HG03066 (cell line): ENCODE measurements at regions not wholly inside any gene's neighbourhood (a gene's known extent, or its start where the extent isn't known, plus 50 kb on each side); places are given as distances from the start of the nearest gene placed in this dataset.
"Not testable (repeated sequence)": the region's sequence is repeated elsewhere in the genome, so short reads cannot be mapped to it uniquely, and the experiment has no call there.

Experiments used
- ATAC-seq: cut with Tn5 transposase; IDR thresholded peaks from one replicate; pipeline ENCODE4 v1.9.1; 2021; ENCODE audit warnings: low read depth; ENCODE audit not compliant: unreplicated experiment

DNA sequence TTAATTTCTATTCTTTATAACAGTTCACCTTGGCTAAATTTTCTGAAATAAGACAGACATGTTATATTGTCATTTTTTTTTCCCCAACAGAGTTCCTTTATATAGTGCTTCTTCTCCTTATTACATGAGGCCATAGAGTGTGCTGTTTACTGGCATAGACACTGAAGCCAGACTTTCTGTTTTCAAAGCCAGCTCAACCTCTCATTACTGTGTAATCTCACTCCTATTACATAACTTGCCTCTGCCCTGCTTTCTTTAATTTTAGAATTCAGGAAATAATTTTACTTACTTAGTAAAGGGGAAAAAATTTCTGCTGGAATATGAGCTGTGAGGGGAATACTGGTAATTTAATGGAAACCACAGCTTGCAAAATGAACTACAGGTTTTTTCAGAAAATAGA lies 1380.4 kb downstream of the SLITRK1 start:
- no peak for ATAC-seq

DNA sequence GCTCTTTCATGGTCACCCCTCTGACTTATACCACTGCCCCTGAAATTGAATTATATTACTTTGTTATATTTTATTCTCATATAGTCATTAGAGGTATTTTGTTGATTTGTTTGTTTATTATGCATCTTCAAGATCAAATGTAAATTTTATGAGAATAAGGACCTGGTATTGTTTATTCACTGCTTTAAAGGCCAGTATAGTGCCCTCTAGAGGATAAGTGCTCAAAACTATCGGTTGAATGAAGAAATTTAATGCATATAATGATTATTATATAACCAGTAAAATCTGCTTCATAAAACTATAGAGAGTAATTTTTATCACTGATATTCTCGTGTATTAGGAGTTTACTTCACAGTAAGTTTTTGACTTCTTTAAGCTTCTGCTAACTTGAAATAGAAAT lies 1401.9 kb downstream of the SLITRK1 start:
- no peak for ATAC-seq

DNA sequence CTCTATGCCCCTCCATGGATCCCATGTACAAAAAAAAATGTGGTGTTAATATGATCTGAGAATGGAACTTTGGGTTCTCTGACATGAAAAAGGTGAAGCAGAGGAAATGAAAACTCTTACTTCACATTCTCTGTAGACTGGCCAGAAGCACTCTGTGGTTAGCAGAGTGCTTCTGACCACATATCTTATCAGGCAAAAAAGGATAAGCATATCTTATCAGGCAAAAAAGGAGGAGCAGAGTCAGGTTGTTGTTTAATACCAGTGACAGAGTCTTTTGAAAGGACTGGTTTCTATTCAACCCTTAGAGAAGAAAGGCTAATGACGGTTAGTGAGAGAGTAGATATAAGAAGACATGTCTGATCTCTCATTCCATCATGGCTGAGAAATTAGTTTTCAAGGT lies 1404.8 kb downstream of the SLITRK1 start:
- no peak for ATAC-seq

GRCh38 chr13:82467626-82468025 lies 1414.6 kb downstream of the SLITRK1 start:
- ATAC-seq: no peak

DNA sequence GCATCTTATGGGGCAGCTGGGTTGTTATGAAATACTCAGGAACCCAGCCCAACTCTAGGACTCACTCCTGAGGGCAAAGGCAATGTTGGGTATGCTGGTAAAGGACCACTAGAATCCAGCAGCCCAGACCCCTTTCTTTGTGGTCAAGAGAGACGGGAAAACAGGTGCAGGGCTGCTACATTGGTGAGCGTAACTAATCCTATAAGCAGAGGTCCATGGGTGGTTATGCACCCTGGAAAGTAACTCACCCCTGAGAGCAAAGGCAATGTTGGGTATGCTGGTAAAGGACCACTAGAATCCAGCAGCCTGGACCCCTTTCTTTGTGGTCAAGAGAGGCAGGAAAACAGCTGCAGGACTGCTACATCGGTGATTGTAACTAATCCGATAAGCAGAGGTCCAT lies 1422.7 kb downstream of the SLITRK1 start:
- ATAC-seq: not testable (repeated sequence)

GRCh38 chr13:82458169-82458568 lies 1424.1 kb downstream of the SLITRK1 start:
- no peak for ATAC-seq

DNA sequence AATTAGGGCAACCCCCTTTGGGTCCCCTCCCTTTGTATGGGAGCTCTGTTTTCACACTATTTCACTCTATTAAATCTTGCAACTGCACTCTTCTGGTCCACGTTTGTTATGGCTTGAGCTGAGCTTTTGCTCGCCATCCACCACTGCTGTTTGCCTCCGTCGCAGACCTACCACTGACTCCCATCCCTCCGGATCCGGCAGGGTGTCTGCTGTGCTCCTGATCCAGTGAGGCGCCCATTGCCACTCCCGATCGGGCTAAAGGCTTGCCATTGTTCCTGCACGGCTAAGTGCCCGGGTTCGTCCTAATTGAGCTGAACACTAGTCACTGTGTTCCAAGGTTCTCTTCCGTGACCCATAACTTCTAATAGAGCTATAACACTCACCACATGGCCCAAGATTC lies 1424.7 kb downstream of the SLITRK1 start:
- not testable (repeated sequence) for ATAC-seq

- no peak for ATAC-seq
Measured at GRCh38 chr13:82447416-82448077, 1434.7 kb downstream of the SLITRK1 start.

GRCh38 chr13:82439159-82439904 lies 1442.9 kb downstream of the SLITRK1 start:
- ATAC-seq: no peak

DNA sequence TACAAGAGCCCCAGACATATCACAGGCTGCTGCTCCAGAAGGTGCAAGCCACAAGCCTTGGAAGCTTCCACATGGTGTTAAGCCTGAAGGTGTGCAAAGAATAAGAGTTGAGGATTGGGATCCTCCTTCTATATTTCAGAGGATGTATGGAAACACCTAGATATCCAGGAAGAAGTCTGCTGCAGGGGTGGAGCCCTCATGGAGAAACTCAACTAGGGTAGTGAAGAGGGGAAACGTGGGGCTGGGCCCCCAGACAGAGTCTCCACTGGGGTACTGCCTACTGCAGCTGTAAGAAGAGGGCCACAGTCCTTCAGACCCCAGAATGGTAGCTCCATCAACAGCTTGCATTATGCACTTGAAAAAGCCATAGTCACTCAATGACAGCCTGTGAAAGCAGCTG lies 1444.0 kb downstream of the SLITRK1 start:
- ATAC-seq: no peak

- ATAC-seq: no peak
Measured at GRCh38 chr13:82436099-82436585, 1446.1 kb downstream of the SLITRK1 start.

- ATAC-seq: no peak
Measured at GRCh38 chr13:82432949-82433348, 1449.3 kb downstream of the SLITRK1 start.

DNA sequence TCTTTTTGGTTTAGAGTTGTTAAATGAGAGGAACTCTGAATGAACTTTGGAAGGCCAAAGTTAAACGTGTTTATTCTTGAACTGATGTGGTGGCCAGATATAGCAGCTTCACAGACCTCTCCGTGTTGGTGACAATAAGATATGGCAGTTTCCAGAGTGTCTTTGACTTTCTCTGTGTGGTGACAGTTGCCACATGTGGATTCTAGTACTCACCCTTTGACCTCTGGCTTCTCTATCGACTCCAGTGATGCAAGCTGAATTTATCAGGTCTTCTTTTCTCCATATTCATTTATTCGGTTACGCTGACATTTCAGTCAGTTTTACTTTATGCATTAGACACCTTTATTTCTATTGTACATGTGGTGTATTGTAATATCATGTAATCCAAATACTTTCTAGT lies 1469.5 kb downstream of the SLITRK1 start:
- ATAC-seq: no peak

- no peak for ATAC-seq
Measured at GRCh38 chr13:82407321-82407720, 1475.0 kb downstream of the SLITRK1 start.

DNA sequence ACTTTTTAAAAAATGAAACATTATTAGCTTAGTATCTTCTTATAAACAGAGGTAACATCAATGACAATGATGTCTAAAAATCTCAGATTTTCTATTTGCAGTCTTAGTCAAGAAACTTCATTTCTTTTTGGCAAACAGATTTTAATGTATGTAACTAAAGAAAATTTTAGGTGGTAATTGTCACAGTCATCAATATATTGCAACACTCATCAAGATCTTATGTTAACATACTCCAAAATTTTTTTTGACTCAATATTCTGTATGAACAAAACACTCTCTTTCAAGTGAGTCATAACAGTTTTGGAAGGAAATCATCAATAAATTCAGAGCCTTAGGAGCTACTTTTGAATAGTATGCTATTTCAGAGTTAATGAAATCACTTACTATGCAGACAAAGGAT lies 1507.6 kb downstream of the SLITRK1 start:
- ATAC-seq: no peak

DNA sequence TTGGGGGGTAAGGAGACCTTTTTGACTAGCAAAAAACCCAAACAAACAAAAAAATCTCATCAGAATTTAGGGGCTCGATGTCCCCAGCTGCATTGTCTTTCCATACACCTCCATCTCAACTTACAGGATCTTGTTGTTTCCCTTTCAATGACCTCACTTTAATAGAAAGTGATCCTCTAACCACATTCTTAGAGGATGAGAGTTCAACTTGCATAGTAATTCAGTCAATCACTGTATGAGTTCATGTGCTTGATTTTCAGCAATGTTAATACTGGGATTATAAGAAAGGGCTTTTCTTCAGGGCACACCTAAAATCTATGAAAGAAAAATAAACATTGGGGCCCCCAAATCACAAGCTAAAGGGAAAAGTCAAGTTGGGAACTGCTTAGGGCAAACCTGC lies 1512.0 kb downstream of the SLITRK1 start:
- ATAC-seq: no peak

- ATAC-seq: no peak
Measured at GRCh38 chr13:82364525-82364924, 1517.7 kb downstream of the SLITRK1 start.

DNA sequence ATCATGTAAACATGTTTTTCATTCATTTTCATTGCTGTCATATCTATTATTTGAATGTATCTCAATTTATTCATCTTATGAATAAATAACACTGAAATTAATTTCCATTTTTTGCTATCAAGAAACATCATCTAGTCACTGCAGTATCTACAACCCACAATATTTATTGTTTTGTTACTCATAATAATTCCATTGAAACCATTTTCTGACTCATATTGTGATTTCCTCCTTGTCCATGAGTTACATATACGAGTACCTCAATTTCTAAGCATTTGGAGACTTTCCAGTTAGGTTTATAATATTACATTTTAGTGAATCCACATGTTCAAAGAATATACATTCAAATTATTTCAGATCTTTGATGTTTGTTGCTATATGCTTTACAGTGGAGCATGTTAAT lies 1524.0 kb downstream of the SLITRK1 start:
- ATAC-seq: no peak

DNA sequence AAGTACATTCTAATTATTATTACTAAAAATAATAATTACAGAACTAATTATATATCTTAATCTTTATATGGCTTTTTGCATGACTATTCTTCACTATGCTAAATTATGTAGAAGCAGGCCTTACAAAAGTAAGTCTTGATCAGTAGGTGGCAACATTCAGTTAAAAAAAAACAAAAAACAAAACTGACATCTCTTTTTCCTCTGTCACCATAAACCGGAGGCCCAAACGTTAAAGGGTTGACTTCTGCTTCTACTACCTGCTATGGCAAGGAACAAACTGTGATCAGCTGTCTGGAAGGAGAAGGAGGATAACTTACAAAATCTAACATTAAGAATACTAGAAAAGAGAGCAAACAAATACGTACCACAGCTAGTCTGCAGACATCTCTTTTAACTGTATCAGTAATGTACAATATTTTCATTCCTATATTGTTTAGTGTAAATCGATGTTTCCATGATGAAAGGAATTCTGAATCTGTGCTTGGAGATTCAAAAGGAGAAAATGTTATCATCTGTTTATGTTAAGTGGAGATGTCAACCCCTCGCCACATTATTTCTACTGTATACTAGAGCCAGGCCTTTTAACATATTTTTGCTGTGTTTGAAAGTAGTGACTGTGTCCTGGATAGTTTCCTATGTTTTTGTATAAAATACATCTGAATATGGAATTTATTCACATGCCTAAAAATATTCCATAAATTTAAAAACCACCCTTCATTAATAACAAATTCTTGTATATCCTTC lies 1525.4 kb downstream of the SLITRK1 start:
- no peak for ATAC-seq

DNA sequence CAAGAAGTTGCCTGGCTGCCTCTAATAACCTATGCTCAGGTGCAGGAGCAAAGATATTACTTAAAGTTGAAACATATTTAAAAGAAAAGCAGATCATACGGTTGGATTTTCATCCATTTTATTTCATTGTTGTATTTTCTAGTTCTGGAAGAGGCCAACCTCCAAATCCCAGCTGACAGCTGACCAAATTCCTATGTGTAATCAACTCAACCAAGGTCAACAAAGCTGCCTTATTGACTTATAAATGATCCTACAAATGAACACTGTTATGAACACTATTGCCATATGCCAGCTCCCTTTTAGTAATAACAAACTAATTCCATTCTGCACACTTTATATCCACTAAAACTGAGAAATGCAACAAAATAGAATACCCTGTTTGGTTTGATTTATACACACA lies 1537.4 kb downstream of the SLITRK1 start:
- ATAC-seq: no peak

GRCh38 chr13:82341116-82341515 lies 1541.2 kb downstream of the SLITRK1 start:
- no peak for ATAC-seq
